DOHH2 (cell line): ENCODE measurements at regions not wholly inside any gene's neighbourhood (a gene's known extent, or its start where the extent isn't known, plus 50 kb on each side); places are given as distances from the start of the nearest gene placed in this dataset.
"Not testable (repeated sequence)": the region's sequence is repeated elsewhere in the genome, so short reads cannot be mapped to it uniquely, and the experiment has no call there.

ENCODE experiments used
- H3F3A ChIP-seq: fragments of 200-600 bp; sonication (generic), shearing (Covaris generic); 2 replicates; pipeline ENCODE4 v1.6.0; 2016; ENCODE audit warnings: antibody characterized with exemption, mild to moderate bottlenecking; ENCODE audit not compliant: control insufficient read depth, insufficient read depth
- H3K27ac ChIP-seq: fragments of 200-600 bp; sonication (generic); 2 replicates; pipeline ENCODE4 v1.5.1; 2014; ENCODE audit warnings: low read depth, mild to moderate bottlenecking, low read length, moderate library complexity
- H3K27me3 ChIP-seq: fragments of 200-600 bp; sonication (generic); 2 replicates; pipeline ENCODE4 v1.6.1; 2014; ENCODE audit warnings: mild to moderate bottlenecking, low read length, mixed read lengths; ENCODE audit not compliant: control insufficient read depth
- H3K36me3 ChIP-seq: fragments of 200-600 bp; sonication (generic); 2 replicates; pipeline ENCODE4 v1.6.1; 2014; ENCODE audit warnings: mild to moderate bottlenecking, low read length, moderate library complexity, mixed read lengths; ENCODE audit not compliant: control insufficient read depth
- H3K4me1 ChIP-seq: fragments of 200-600 bp; sonication (generic); 2 replicates; pipeline ENCODE4 v1.6.1; 2014; ENCODE audit warnings: mild to moderate bottlenecking, low read length, mixed read lengths; ENCODE audit not compliant: control insufficient read depth
- H3K4me2 ChIP-seq: fragments of 200-600 bp; sonication (generic); 2 replicates; pipeline ENCODE4 v1.6.0; 2014; ENCODE audit warnings: mild to moderate bottlenecking, low read length, moderate library complexity
- H3K4me3 ChIP-seq: fragments of 200-600 bp; sonication (generic); 2 replicates; pipeline ENCODE4 v1.5.1; 2014; ENCODE audit warnings: mild to moderate bottlenecking, low read length, mixed read lengths
- H3K79me2 ChIP-seq: fragments of 200-600 bp; sonication (generic); 2 replicates; pipeline ENCODE4 v1.6.1; 2014; ENCODE audit warnings: mild to moderate bottlenecking, low read length, mixed read lengths; ENCODE audit not compliant: control insufficient read depth
- H3K9me2 ChIP-seq: fragments of 200-600 bp; sonication (generic); replicated peaks from 2 replicates; pipeline ENCODE4 v1.6.1; 2014; ENCODE audit warnings: mild to moderate bottlenecking, low read length, mixed read lengths; ENCODE audit not compliant: control insufficient read depth
- H3K9me3 ChIP-seq: fragments of 200-600 bp; sonication (generic); 2 replicates; pipeline ENCODE4 v1.6.1; 2014; ENCODE audit warnings: antibody characterized with exemption, low read length, mixed read lengths; ENCODE audit not compliant: control insufficient read depth, insufficient read depth
- H4K20me1 ChIP-seq: fragments of 200-600 bp; sonication (generic); 2 replicates; pipeline ENCODE4 v1.6.0; 2014; ENCODE audit warnings: low read depth, mild to moderate bottlenecking, antibody characterized with exemption, low read length, moderate library complexity; ENCODE audit not compliant: control insufficient read depth, insufficient read depth
- CTCF ChIP-seq: fragments of 200-600 bp; sonication (generic); IDR thresholded peaks from one replicate; pipeline ENCODE4 v1.5.1; 2014; ENCODE audit warnings: antibody characterized with exemption, mild to moderate bottlenecking, low read depth, low read length; ENCODE audit not compliant: poor library complexity, severe bottlenecking
- EZH2phosphoT487 ChIP-seq: fragments of 200-600 bp; sonication (generic); IDR thresholded peaks from 2 replicates; pipeline ENCODE4 v1.6.1; 2017; ENCODE audit warnings: borderline replicate concordance, mild to moderate bottlenecking, antibody characterized with exemption, low read length, moderate library complexity, mixed read lengths

- H3K79me2 ChIP-seq: no peaks in the 10 kb centered on the region
- TF ChIP-seq CTCF: no peak
- TF ChIP-seq EZH2phosphoT487: no peak
- no peaks in the 10 kb centered on the region for H3K9me2 ChIP-seq
- H3K4me2 ChIP-seq: no peak overlapping the region
- no peak overlapping the region for H3K4me3 ChIP-seq
- no peaks in the 10 kb centered on the region for H3K36me3 ChIP-seq
- no peak overlapping the region for H3K27ac ChIP-seq
- H4K20me1 ChIP-seq: no peaks in the 10 kb centered on the region
- H3K4me1 ChIP-seq: no peaks in the 10 kb centered on the region
- no peaks in the 10 kb centered on the region for H3K9me3 ChIP-seq
- no peaks in the 10 kb centered on the region for H3F3A ChIP-seq
- H3K27me3 ChIP-seq: no peaks in the 10 kb centered on the region
Observed at GRCh38 chr3:80618295-80619256, 850.8 kb upstream of the ROBO1 start.

GRCh38 chr3:80612366-80612765, 844.6 kb upstream of the ROBO1 start:
- TF ChIP-seq CTCF: no peak
- no peak for TF ChIP-seq EZH2phosphoT487
- H3K9me3 ChIP-seq: no peaks in the 10 kb centered on the region
- no peaks in the 10 kb centered on the region for H3K9me2 ChIP-seq
- no peak overlapping the region for H3K4me2 ChIP-seq
- no peak overlapping the region for H3K4me3 ChIP-seq
- H3K4me1 ChIP-seq: no peaks in the 10 kb centered on the region
- H3K27me3 ChIP-seq: no peaks in the 10 kb centered on the region
- no peaks in the 10 kb centered on the region for H3K36me3 ChIP-seq
- no peaks in the 10 kb centered on the region for H4K20me1 ChIP-seq
- no peak overlapping the region for H3K27ac ChIP-seq
- no peaks in the 10 kb centered on the region for H3K79me2 ChIP-seq
- H3F3A ChIP-seq: no peaks in the 10 kb centered on the region

GRCh38 chr3:80608072-80608471, 840.3 kb upstream of the ROBO1 start:
- H3K9me2 ChIP-seq, H3K9me3 ChIP-seq, H3K4me2 ChIP-seq, H3K4me1 ChIP-seq, H3K79me2 ChIP-seq, H4K20me1 ChIP-seq, H3K27ac ChIP-seq, H3K4me3 ChIP-seq, H3F3A ChIP-seq, H3K27me3 ChIP-seq, H3K36me3 ChIP-seq: not testable (repeated sequence)

GRCh38 chr3:80606073-80606472, 838.3 kb upstream of the ROBO1 start:
- no peak overlapping the region for H3K4me2 ChIP-seq
- H4K20me1 ChIP-seq: no peaks in the 10 kb centered on the region
- TF ChIP-seq EZH2phosphoT487 (no peak), CTCF (no peak)
- no peak overlapping the region for H3K4me3 ChIP-seq
- H3K27ac ChIP-seq: no peak overlapping the region
- H3K79me2 ChIP-seq: no peaks in the 10 kb centered on the region
- no peaks in the 10 kb centered on the region for H3K9me2 ChIP-seq
- no peaks in the 10 kb centered on the region for H3F3A ChIP-seq
- H3K27me3 ChIP-seq: no peaks in the 10 kb centered on the region
- no peaks in the 10 kb centered on the region for H3K36me3 ChIP-seq
- no peaks in the 10 kb centered on the region for H3K4me1 ChIP-seq
- H3K9me3 ChIP-seq: no peaks in the 10 kb centered on the region
